Upper lobe of left lung (tissue), 4 donors: ENCODE measurements at regions not wholly inside any gene's neighbourhood (a gene's known extent, or its start where the extent isn't known, plus 50 kb on each side); places are given as distances from the start of the nearest gene placed in this dataset.

Experiments used
- EP300 ChIP-seq, 4 donors: sonication (generic); formaldehyde crosslinking; IDR thresholded peaks; one replicate each; pipeline ENCODE4 v1.5.1; 2017; ENCODE audit warnings: antibody characterized with exemption in 4 of 4, control low read depth in 2 of 4
- POLR2A ChIP-seq, 4 donors: fragments of 450-650 bp; IDR thresholded peaks; one replicate each; pipeline ENCODE4 v1.5.1; 2016 to 2017; ENCODE audit warnings: antibody characterized with exemption in 4 of 4, mild to moderate bottlenecking in 2 of 4
- POLR2AphosphoS5 ChIP-seq, 2 donors: sonication (generic); formaldehyde crosslinking; IDR thresholded peaks; one replicate each; pipeline ENCODE4 v1.5.1; 2017; ENCODE audit warnings: antibody characterized with exemption in 2 of 2
- TF ChIP-seq, protein P1 (sequence below), 6 experiments: fragments of 450-650 bp in 4 of 6; fragments of 200-600 bp in 2 of 6; sonication (generic) in 2 of 6; IDR thresholded peaks; one replicate each; pipeline ENCODE4 v1.5.1; 2016 to 2019; ENCODE audit warnings: antibody characterized with exemption in 6 of 6

DNA sequence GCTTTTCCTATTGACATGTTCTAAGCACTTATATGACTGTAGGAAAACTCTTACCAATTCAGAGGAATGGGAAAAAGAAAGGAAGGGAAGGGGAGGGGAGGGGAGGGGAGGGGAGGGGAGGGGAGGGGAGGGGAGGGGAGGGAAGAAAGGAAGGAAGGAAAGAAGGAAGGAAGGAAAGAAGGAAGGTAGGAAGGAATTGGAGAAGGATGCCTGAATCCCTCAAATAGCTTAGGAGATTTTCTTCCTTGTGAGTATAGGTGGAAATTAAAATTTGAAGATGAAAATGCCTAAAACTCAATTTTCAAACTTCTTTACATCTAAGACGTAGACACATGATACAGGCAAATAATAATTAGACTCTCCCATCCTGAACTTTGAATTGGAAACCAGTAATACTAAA is 463.1 kb downstream of the SATB2 start:
- TF ChIP-seq EP300 (IDR thresholded peaks at IDR 0.05): no peak
- TF ChIP-seq, protein P1, sequence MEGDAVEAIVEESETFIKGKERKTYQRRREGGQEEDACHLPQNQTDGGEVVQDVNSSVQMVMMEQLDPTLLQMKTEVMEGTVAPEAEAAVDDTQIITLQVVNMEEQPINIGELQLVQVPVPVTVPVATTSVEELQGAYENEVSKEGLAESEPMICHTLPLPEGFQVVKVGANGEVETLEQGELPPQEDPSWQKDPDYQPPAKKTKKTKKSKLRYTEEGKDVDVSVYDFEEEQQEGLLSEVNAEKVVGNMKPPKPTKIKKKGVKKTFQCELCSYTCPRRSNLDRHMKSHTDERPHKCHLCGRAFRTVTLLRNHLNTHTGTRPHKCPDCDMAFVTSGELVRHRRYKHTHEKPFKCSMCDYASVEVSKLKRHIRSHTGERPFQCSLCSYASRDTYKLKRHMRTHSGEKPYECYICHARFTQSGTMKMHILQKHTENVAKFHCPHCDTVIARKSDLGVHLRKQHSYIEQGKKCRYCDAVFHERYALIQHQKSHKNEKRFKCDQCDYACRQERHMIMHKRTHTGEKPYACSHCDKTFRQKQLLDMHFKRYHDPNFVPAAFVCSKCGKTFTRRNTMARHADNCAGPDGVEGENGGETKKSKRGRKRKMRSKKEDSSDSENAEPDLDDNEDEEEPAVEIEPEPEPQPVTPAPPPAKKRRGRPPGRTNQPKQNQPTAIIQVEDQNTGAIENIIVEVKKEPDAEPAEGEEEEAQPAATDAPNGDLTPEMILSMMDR (IDR thresholded peaks at IDR 0.05): no peak
- TF ChIP-seq POLR2A (IDR thresholded peaks at IDR 0.05): no peak
- TF ChIP-seq POLR2AphosphoS5 (IDR thresholded peaks at IDR 0.05): no peak
